ENCODE measurements at regions not wholly inside any gene's neighbourhood (a gene's known extent, or its start where the extent isn't known, plus 50 kb on each side); places are given as distances from the start of the nearest gene placed in this dataset.

- DNase-seq (ENCODE audit: low read depth), result no peak
- no peak overlapping the region for H3K4me3 ChIP-seq (replicated peaks; ENCODE audit: low read depth, low read length)
- TF ChIP-seq CTCF (IDR thresholded peaks at IDR 0.05; ENCODE audit: low read length, missing control alignments), result no peak
Observed at GRCh38 chr18:78640246-78640995, 339.2 kb upstream of the SALL3 start.

- no peak for DNase-seq (ENCODE audit: low read depth)
- H3K4me3 ChIP-seq (replicated peaks; ENCODE audit: low read depth, low read length), result no peak overlapping the region
- TF ChIP-seq CTCF (IDR thresholded peaks at IDR 0.05; ENCODE audit: low read length, missing control alignments), result no peak
Observed at GRCh38 chr18:78641689-78642231, 337.9 kb upstream of the SALL3 start.

- no peak for TF ChIP-seq CTCF (IDR thresholded peaks at IDR 0.05; ENCODE audit: low read length, missing control alignments)
- no peak for DNase-seq (ENCODE audit: low read depth)
Observed at GRCh38 chr18:78642296-78642951, 337.2 kb upstream of the SALL3 start.

GRCh38 chr18:78643004-78643403 is 336.6 kb upstream of the SALL3 start:
- DNase-seq (ENCODE audit: low read depth), result no peak
- no peak overlapping the region for H3K4me3 ChIP-seq (replicated peaks; ENCODE audit: low read depth, low read length)
- TF ChIP-seq CTCF (IDR thresholded peaks at IDR 0.05; ENCODE audit: low read length, missing control alignments), result no peak

More at GRCh38 chr18:78642296-78642951, 337.2 kb upstream of the SALL3 start:
- no peak overlapping the region for H3K4me3 ChIP-seq (replicated peaks; ENCODE audit: low read depth, low read length)

GRCh38 chr18:78643981-78644380 is 335.6 kb upstream of the SALL3 start:
- no peak for TF ChIP-seq CTCF (IDR thresholded peaks at IDR 0.05; ENCODE audit: low read length, missing control alignments)
- no peak overlapping the region for H3K4me3 ChIP-seq (replicated peaks; ENCODE audit: low read depth, low read length)
- no peak for DNase-seq (ENCODE audit: low read depth)

- no peak for TF ChIP-seq CTCF (IDR thresholded peaks at IDR 0.05; ENCODE audit: low read length, missing control alignments)
- DNase-seq (ENCODE audit: low read depth), result no peak
- H3K4me3 ChIP-seq (replicated peaks; ENCODE audit: low read depth, low read length), result no peak overlapping the region
Observed at GRCh38 chr18:78645216-78645615, 334.4 kb upstream of the SALL3 start.

Measured in fibroblast of pulmonary artery (primary cell).